ENCODE measurements at regions not wholly inside any gene's neighbourhood (a gene's known extent, or its start where the extent isn't known, plus 50 kb on each side); places are given as distances from the start of the nearest gene placed in this dataset.

- no peak for DNase-seq (ENCODE audit: low read depth)
- TF ChIP-seq, protein P1, sequence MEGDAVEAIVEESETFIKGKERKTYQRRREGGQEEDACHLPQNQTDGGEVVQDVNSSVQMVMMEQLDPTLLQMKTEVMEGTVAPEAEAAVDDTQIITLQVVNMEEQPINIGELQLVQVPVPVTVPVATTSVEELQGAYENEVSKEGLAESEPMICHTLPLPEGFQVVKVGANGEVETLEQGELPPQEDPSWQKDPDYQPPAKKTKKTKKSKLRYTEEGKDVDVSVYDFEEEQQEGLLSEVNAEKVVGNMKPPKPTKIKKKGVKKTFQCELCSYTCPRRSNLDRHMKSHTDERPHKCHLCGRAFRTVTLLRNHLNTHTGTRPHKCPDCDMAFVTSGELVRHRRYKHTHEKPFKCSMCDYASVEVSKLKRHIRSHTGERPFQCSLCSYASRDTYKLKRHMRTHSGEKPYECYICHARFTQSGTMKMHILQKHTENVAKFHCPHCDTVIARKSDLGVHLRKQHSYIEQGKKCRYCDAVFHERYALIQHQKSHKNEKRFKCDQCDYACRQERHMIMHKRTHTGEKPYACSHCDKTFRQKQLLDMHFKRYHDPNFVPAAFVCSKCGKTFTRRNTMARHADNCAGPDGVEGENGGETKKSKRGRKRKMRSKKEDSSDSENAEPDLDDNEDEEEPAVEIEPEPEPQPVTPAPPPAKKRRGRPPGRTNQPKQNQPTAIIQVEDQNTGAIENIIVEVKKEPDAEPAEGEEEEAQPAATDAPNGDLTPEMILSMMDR (conservative IDR thresholded peaks at IDR 0.05; ENCODE audit: low read depth, low read length): no peak
- H3K4me3 ChIP-seq (ENCODE audit: low read depth, low read length): no peak overlapping the region
These were observed 55.0 kb upstream of the DUSP5 start for GRCh38 chr10:110442746-110443145.

GRCh38 chr10:110443239-110444003 lies 54.3 kb upstream of the DUSP5 start:
- TF ChIP-seq, protein P1 (conservative IDR thresholded peaks at IDR 0.05; ENCODE audit: low read depth, low read length): no peak
- no peak for DNase-seq (ENCODE audit: low read depth)

GRCh38 chr10:110444004-110444337 lies 53.7 kb upstream of the DUSP5 start:
- TF ChIP-seq, protein P1 (conservative IDR thresholded peaks at IDR 0.05; ENCODE audit: low read depth, low read length): no peak
- no peak for DNase-seq (ENCODE audit: low read depth)
- no peak overlapping the region for H3K4me3 ChIP-seq (ENCODE audit: low read depth, low read length)

More at GRCh38 chr10:110443239-110444003, 54.3 kb upstream of the DUSP5 start:
- H3K4me3 ChIP-seq (ENCODE audit: low read depth, low read length): no peak overlapping the region

GRCh38 chr10:110445871-110446270 lies 51.8 kb upstream of the DUSP5 start:
- H3K4me3 ChIP-seq (ENCODE audit: low read depth, low read length): no peak overlapping the region
- DNase-seq (ENCODE audit: low read depth): no peak
- TF ChIP-seq, protein P1 (conservative IDR thresholded peaks at IDR 0.05; ENCODE audit: low read depth, low read length): no peak

- no peak overlapping the region for H3K4me3 ChIP-seq (ENCODE audit: low read depth, low read length)
- no peak for DNase-seq (ENCODE audit: low read depth)
- TF ChIP-seq, protein P1 (conservative IDR thresholded peaks at IDR 0.05; ENCODE audit: low read depth, low read length): no peak
These were observed 51.4 kb upstream of the DUSP5 start for GRCh38 chr10:110446277-110446676.

- H3K4me3 ChIP-seq (ENCODE audit: low read depth, low read length): no peak overlapping the region
- DNase-seq (ENCODE audit: low read depth): peak; percentile 81
These were observed 50.6 kb upstream of the DUSP5 start for GRCh38 chr10:110446954-110447608.

More at GRCh38 chr10:110446954-110447608, 50.6 kb upstream of the DUSP5 start:
- TF ChIP-seq, protein P1 (conservative IDR thresholded peaks at IDR 0.05; ENCODE audit: low read depth, low read length): peak; percentile 57

Measured in choroid plexus epithelial cell (primary cell).